Vagina (tissue), 2 donors: ENCODE measurements at regions not wholly inside any gene's neighbourhood (a gene's known extent, or its start where the extent isn't known, plus 50 kb on each side); places are given as distances from the start of the nearest gene placed in this dataset.

Experiments used
- DNase-seq, 2 donors: peaks; one replicate each; pipeline ENCODE4 v3.0.0-alpha.2; 2017; ENCODE audit errors: extremely low spot score in 2 of 2
- H3K27ac ChIP-seq: fragments of 200-600 bp; sonication (generic); one replicate; pipeline ENCODE4 v1.5.1; 2019
- H3K27me3 ChIP-seq: fragments of 200-600 bp; sonication (generic); one replicate; pipeline ENCODE4 v1.5.1; 2019
- H3K36me3 ChIP-seq, 2 donors: fragments of 200-600 bp; sonication (generic); one replicate each; pipeline ENCODE4 v1.5.1; 2017 to 2019
- H3K4me1 ChIP-seq: fragments of 200-600 bp; sonication (generic); one replicate; pipeline ENCODE4 v1.5.1; 2019
- H3K4me3 ChIP-seq, 2 donors: fragments of 200-600 bp; sonication (generic); 1 replicate in 1 of 2; 2 replicates in 1 of 2; pipeline ENCODE4 v1.5.1; 2016 to 2019
- H3K9me3 ChIP-seq: fragments of 200-600 bp; sonication (generic); one replicate; pipeline ENCODE4 v1.5.1; 2019
- POLR2A ChIP-seq, 2 donors: fragments of 450-650 bp; IDR thresholded peaks; one replicate each; pipeline ENCODE4 v1.6.1; 2017; ENCODE audit warnings: antibody characterized with exemption in 2 of 2, mild to moderate bottlenecking in 2 of 2, moderate library complexity in 2 of 2
- POLR2AphosphoS5 ChIP-seq, 2 donors: sonication (generic); formaldehyde crosslinking; IDR thresholded peaks; one replicate each; pipeline ENCODE4 v1.9.0; 2017; ENCODE audit warnings: antibody characterized with exemption in 2 of 2, mild to moderate bottlenecking in 2 of 2, low read depth in 1 of 2; ENCODE audit not compliant: insufficient read depth in 1 of 2
- intact Hi-C: fragments of 100-400 bp; cut with DNase I; formaldehyde crosslinking; loops from one replicate; pipeline ENCODE4 v1.15.1; 2023
- TF ChIP-seq, protein P1 (sequence below), 3 experiments: fragments of 450-650 bp in 2 of 3; fragments of 200-600 bp in 1 of 3; sonication (generic) in 1 of 3; IDR thresholded peaks; one replicate each; pipeline ENCODE4 v1.5.1; 2017 to 2019; ENCODE audit warnings: antibody characterized with exemption in 3 of 3, mild to moderate bottlenecking in 2 of 3, moderate library complexity in 2 of 3

DNA sequence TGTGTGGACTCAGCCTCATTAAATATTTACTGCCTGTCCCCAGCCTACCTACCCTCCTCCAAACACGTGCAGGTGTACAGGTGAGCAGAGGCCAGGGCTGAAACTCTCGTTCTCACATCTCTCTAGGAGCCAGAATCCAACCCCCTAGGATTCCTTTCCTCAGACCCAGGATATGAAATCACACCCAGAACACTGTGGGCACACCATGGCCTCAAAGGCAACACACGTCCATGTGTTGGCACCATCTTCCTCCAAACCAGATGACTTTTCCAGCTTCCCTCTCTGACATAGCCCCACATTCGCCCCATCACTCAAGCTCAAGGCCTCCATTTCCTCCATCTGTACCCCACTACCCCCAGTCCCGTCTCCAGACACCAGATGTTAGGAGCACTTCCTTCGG is 51.8 kb upstream of the DUSP5 start:
- Histone ChIP-seq H3K27ac (no peak overlapping the region), H3K27me3 (no peaks in the 10 kb centered on the region), H3K36me3 (no peaks in the 10 kb centered on the region), H3K4me3 (no peak overlapping the region), H3K9me3 (no peaks in the 10 kb centered on the region), H3K4me1 (no peaks in the 10 kb centered on the region)
- no peak for DNase-seq
- intact Hi-C loops, result no loop called here
- TF ChIP-seq POLR2A (IDR thresholded peaks at IDR 0.05), result no peak
- TF ChIP-seq POLR2AphosphoS5 (IDR thresholded peaks at IDR 0.05; ENCODE audit: insufficient read depth in 1 of 2, low read depth in 1 of 2), result no peak
- TF ChIP-seq, protein P1, sequence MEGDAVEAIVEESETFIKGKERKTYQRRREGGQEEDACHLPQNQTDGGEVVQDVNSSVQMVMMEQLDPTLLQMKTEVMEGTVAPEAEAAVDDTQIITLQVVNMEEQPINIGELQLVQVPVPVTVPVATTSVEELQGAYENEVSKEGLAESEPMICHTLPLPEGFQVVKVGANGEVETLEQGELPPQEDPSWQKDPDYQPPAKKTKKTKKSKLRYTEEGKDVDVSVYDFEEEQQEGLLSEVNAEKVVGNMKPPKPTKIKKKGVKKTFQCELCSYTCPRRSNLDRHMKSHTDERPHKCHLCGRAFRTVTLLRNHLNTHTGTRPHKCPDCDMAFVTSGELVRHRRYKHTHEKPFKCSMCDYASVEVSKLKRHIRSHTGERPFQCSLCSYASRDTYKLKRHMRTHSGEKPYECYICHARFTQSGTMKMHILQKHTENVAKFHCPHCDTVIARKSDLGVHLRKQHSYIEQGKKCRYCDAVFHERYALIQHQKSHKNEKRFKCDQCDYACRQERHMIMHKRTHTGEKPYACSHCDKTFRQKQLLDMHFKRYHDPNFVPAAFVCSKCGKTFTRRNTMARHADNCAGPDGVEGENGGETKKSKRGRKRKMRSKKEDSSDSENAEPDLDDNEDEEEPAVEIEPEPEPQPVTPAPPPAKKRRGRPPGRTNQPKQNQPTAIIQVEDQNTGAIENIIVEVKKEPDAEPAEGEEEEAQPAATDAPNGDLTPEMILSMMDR (IDR thresholded peaks at IDR 0.05), result no peak

DNA sequence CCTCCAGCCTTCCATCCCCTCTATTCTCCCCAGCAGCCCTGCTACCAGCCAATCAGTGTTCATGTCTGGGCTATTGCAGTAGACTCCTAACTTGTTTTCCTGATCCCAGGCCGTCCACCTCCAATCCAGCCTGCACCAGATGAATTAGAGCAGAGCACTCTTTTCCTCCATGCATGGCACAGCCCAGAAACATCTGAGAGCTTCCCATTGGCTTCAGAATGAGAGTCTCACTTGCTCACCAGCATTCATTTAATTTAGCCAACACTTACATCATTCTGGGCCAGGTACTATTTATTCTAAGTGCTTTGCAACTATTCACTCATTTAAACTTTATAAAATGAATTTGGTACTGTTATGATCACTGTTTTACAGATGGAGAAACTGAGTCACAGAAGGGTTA is 51.4 kb upstream of the DUSP5 start:
- intact Hi-C loops, result no loop called here
- DNase-seq, result no peak
- Histone ChIP-seq H3K4me3 (no peak overlapping the region), H3K27ac (no peak overlapping the region), H3K4me1 (no peaks in the 10 kb centered on the region), H3K36me3 (no peaks in the 10 kb centered on the region), H3K27me3 (no peaks in the 10 kb centered on the region), H3K9me3 (no peaks in the 10 kb centered on the region)
- no peak for TF ChIP-seq POLR2A (IDR thresholded peaks at IDR 0.05)
- no peak for TF ChIP-seq POLR2AphosphoS5 (IDR thresholded peaks at IDR 0.05; ENCODE audit: insufficient read depth in 1 of 2, low read depth in 1 of 2)
- TF ChIP-seq, protein P1 (IDR thresholded peaks at IDR 0.05), result no peak

DNA sequence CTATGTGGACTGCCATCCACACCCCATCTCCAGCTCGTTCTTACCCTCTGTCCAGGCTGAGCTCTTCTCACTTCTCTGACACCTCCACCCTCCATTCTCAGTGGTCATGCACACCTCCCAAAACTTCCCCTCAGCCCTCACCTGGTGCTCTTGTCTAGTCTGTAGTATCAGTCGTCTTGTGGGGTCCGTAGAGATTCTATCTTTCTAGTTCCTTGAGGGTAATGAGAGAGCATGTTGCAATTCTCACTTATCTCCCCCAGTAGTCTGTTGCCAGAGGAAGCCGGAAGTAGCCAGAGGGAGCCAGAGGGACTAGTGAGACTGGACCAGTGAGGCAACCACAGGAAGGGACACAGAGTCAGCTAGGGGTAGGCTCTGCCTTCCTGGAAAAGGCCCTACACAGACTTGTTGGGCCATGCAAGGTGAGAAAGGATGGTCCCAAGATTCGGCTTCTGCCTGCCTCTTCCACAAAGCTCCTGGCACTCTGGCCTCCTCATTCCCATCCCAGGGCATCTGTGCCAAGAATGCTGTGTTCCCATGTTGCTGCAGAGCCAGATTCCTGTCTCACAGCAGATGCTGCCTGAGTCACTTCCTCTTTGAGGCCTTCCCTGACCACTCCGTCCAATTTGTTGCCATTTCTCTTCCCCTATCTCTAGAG is 50.6 kb upstream of the DUSP5 start:
- Histone ChIP-seq H3K9me3 (no peaks in the 10 kb centered on the region), H3K4me3 (no peak overlapping the region), H3K27me3 (no peaks in the 10 kb centered on the region), H3K36me3 (no peaks in the 10 kb centered on the region), H3K4me1 (no peaks in the 10 kb centered on the region), H3K27ac (no peak overlapping the region)
- intact Hi-C loops, result no loop called here
- no peak for DNase-seq
- no peak for TF ChIP-seq POLR2AphosphoS5 (IDR thresholded peaks at IDR 0.05; ENCODE audit: insufficient read depth in 1 of 2, low read depth in 1 of 2)
- no peak for TF ChIP-seq POLR2A (IDR thresholded peaks at IDR 0.05)
- TF ChIP-seq, protein P1 (IDR thresholded peaks at IDR 0.05), result no peak

DNA sequence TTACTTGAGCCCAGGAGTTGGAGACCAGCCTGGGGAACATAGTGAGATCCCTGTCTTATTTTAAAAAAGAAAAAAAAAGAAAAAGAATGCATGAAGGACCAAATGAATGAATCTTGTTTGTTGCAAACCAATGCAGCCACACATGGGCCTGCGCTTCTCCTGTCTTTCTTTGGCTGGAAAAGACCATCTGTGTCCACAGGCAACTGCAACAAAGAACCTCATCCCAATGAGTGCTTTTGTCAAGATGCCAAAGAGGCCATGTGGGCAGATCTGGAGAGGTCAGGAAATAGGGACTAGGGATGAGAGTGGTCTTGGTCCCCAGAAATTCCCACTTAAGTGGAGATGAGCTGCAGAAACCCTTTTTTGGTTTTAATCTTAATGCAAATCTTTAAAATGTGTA is 49.8 kb upstream of the DUSP5 start:
- Histone ChIP-seq H3K27ac (no peak overlapping the region), H3K4me1 (no peaks in the 10 kb centered on the region), H3K4me3 (no peak overlapping the region), H3K9me3 (no peaks in the 10 kb centered on the region), H3K36me3 (no peaks in the 10 kb centered on the region), H3K27me3 (no peaks in the 10 kb centered on the region)
- intact Hi-C loops, result no loop called here
- no peak for DNase-seq
- TF ChIP-seq, protein P1 (IDR thresholded peaks at IDR 0.05), result no peak
- no peak for TF ChIP-seq POLR2A (IDR thresholded peaks at IDR 0.05)
- TF ChIP-seq POLR2AphosphoS5 (IDR thresholded peaks at IDR 0.05; ENCODE audit: insufficient read depth in 1 of 2, low read depth in 1 of 2), result no peak
